ENCODE measurements at regions not wholly inside any gene's neighbourhood (a gene's known extent, or its start where the extent isn't known, plus 50 kb on each side); places are given as distances from the start of the nearest gene placed in this dataset.

DNA sequence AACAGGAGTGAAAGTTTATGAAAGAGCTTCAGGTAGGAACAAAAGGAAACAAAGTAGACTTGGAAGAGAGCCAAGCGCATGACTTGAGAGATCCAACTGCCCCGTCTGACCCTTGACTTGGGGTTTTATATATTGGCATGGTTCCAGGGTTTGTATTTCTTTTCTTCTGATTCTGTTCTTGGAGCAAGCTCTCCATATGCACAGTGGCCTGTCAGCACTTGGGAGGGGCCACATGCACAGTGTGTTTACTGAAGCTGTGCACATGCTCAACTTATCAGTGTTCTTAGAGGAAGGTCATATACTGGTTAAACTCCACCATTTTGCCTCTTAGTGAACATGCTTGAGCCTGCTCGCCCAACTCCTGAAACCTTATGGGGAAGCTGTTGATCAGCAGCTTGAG is 953.7 kb downstream of the TFAP2A start:
- TF ChIP-seq, protein P1, sequence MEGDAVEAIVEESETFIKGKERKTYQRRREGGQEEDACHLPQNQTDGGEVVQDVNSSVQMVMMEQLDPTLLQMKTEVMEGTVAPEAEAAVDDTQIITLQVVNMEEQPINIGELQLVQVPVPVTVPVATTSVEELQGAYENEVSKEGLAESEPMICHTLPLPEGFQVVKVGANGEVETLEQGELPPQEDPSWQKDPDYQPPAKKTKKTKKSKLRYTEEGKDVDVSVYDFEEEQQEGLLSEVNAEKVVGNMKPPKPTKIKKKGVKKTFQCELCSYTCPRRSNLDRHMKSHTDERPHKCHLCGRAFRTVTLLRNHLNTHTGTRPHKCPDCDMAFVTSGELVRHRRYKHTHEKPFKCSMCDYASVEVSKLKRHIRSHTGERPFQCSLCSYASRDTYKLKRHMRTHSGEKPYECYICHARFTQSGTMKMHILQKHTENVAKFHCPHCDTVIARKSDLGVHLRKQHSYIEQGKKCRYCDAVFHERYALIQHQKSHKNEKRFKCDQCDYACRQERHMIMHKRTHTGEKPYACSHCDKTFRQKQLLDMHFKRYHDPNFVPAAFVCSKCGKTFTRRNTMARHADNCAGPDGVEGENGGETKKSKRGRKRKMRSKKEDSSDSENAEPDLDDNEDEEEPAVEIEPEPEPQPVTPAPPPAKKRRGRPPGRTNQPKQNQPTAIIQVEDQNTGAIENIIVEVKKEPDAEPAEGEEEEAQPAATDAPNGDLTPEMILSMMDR (IDR thresholded peaks at IDR 0.05; ENCODE audit: low read depth, low read length) = no peak
- H3K9me3 ChIP-seq (ENCODE audit: low read depth) = no peaks in the 10 kb centered on the region
- no peak overlapping the region for H3K4me3 ChIP-seq
- no peaks in the 10 kb centered on the region for H3K36me3 ChIP-seq
- no peak for DNase-seq (ENCODE audit: low read depth in 1 of 2, low spot score in 1 of 2)
- H3K4me1 ChIP-seq (ENCODE audit: low read depth) = no peaks in the 10 kb centered on the region
- H3K27ac ChIP-seq = no peak overlapping the region
- no peaks in the 10 kb centered on the region for H3K27me3 ChIP-seq

- Histone ChIP-seq H3K9me3 (ENCODE audit: low read depth) (no peaks in the 10 kb centered on the region), H3K27me3 (no peaks in the 10 kb centered on the region), H3K36me3 (no peaks in the 10 kb centered on the region), H3K4me3 (no peak overlapping the region), H3K27ac (no peak overlapping the region), H3K4me1 (ENCODE audit: low read depth) (no peaks in the 10 kb centered on the region)
- TF ChIP-seq, protein P1 (IDR thresholded peaks at IDR 0.05; ENCODE audit: low read depth, low read length) = no peak
- no peak for DNase-seq (ENCODE audit: low read depth in 1 of 2, low spot score in 1 of 2)
Measured at GRCh38 chr6:9458424-9458823, 956.5 kb downstream of the TFAP2A start.

- TF ChIP-seq, protein P1 (IDR thresholded peaks at IDR 0.05; ENCODE audit: low read depth, low read length) = no peak
- Histone ChIP-seq H3K4me1 (ENCODE audit: low read depth) (no peaks in the 10 kb centered on the region), H3K27ac (no peak overlapping the region)
Measured at GRCh38 chr6:9455864-9456658, 958.8 kb downstream of the TFAP2A start.

GRCh38 chr6:9439621-9440330 is 975.1 kb downstream of the TFAP2A start:
- H3K27ac ChIP-seq = no peak overlapping the region
- peaks cover 7% of the 10 kb centered on the region for H3K4me1 ChIP-seq (ENCODE audit: low read depth)
- H3K27me3 ChIP-seq = peaks cover 33% of the 10 kb centered on the region
- no peak overlapping the region for H3K4me3 ChIP-seq
- DNase-seq (ENCODE audit: low read depth in 1 of 2, low spot score in 1 of 2) = no peak
- no peaks in the 10 kb centered on the region for H3K9me3 ChIP-seq (ENCODE audit: low read depth)
- H3K36me3 ChIP-seq = no peaks in the 10 kb centered on the region
- TF ChIP-seq, protein P1 (IDR thresholded peaks at IDR 0.05; ENCODE audit: low read depth, low read length) = no peak

More at GRCh38 chr6:9455864-9456658, 958.8 kb downstream of the TFAP2A start:
- no peaks in the 10 kb centered on the region for H3K36me3 ChIP-seq
- no peak for DNase-seq (ENCODE audit: low read depth in 1 of 2, low spot score in 1 of 2)
- H3K4me3 ChIP-seq = no peak overlapping the region
- H3K9me3 ChIP-seq (ENCODE audit: low read depth) = no peaks in the 10 kb centered on the region
- H3K27me3 ChIP-seq = no peaks in the 10 kb centered on the region

- H3K4me3 ChIP-seq = no peak overlapping the region
- peaks cover 33% of the 10 kb centered on the region for H3K27me3 ChIP-seq
- peaks cover 7% of the 10 kb centered on the region for H3K4me1 ChIP-seq (ENCODE audit: low read depth)
- no peaks in the 10 kb centered on the region for H3K9me3 ChIP-seq (ENCODE audit: low read depth)
- TF ChIP-seq, protein P1 (IDR thresholded peaks at IDR 0.05; ENCODE audit: low read depth, low read length) = no peak
- DNase-seq (ENCODE audit: low read depth in 1 of 2, low spot score in 1 of 2) = no peak
- no peaks in the 10 kb centered on the region for H3K36me3 ChIP-seq
- no peak overlapping the region for H3K27ac ChIP-seq
Measured at GRCh38 chr6:9437836-9438235, 977.0 kb downstream of the TFAP2A start.
